NCI-H1436 (cell line): ENCODE measurements at regions not wholly inside any gene's neighbourhood (a gene's known extent, or its start where the extent isn't known, plus 50 kb on each side); places are given as distances from the start of the nearest gene placed in this dataset.

Experiments
- DNase-seq: peaks from one replicate; lab custom pipeline; 2025; lab: John Stamatoyannopoulos, UW

DNA sequence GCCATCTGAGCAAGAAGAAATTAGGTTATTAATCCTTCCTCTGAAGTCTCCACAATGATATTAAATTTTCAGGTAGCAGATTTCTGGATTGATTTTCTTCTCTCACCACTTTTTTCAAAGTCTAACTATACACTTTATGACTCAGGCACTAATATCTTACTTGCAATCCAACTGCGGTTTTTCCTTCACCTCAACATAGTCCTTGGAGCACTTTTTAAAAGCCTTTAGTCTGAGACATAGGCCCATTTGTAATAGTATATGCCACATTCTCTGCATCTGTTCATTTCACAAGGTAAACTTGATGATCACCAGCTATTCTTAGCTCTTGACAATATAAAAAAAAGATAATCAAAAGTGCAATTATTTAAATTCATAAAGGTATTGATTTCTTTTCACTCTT, 55.9 kb upstream of the EDNRA start:
- no peak for DNase-seq

DNA sequence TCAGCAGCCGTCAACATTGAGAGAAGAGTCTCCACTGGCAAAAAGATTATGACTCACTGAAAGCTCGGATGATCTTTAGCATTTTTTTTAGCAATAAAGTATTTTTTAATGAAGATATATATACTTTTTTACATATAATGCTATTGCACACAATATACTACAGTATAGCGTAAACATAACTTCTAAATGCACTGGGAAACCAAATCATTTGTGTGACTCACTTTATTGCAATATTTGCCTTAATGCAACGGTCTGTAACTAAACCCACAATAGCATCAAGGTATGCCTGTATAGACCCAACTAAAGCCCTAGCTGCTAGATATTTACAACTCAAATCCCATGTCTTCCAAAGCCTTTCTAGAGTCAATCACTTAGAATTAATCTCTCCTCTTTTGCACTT, 52.3 kb upstream of the EDNRA start:
- no peak for DNase-seq

DNA sequence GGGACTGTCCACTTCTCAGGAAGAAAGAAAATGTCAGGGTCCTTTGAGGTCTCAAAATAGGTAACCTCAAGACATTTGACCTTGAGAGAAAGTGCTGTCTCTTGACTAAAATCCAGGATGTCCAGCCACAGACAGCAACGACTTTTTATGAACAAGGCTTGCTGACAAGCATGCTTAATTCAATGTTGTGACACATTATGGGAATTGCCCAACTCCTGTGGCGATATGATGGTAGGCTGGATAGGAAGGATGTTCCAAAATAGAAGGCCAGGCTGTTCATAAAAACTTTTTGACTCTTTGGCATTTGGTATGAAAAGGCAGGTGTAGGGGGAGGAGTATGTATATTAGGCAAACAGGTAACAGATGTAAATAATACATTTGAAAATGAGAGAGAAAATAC, 50.8 kb upstream of the EDNRA start:
- DNase-seq = no peak
